ENCODE measurements at regions not wholly inside any gene's neighbourhood (a gene's known extent, or its start where the extent isn't known, plus 50 kb on each side); places are given as distances from the start of the nearest gene placed in this dataset.

GRCh38 chr13:57918086-57918485, 286.5 kb downstream of the PCDH17 start:
- TF ChIP-seq REST (IDR thresholded peaks at IDR 0.05; ENCODE audit: insufficient read depth in 1 of 2, low read depth in 2 of 2, low read length in 2 of 2): no peak

- TF ChIP-seq FOXP2 (optimal IDR thresholded peaks at IDR 0.05; ENCODE audit: borderline replicate concordance, extremely low read depth, extremely low read length, insufficient read depth) (no peak), POLR2AphosphoS5 (IDR thresholded peaks at IDR 0.05; ENCODE audit: low read depth, low read length) (no peak), REST (IDR thresholded peaks at IDR 0.05; ENCODE audit: insufficient read depth in 1 of 2, low read depth in 2 of 2, low read length in 2 of 2) (no peak), SIN3A (IDR thresholded peaks at IDR 0.05; ENCODE audit: borderline replicate concordance, insufficient read depth, low read length) (no peak), TAF1 (IDR thresholded peaks at IDR 0.05; ENCODE audit: borderline replicate concordance, insufficient read depth, low read length) (no peak)
Measured at GRCh38 chr13:57918913-57919312, 287.4 kb downstream of the PCDH17 start.

GRCh38 chr13:57925250-57925649, 293.7 kb downstream of the PCDH17 start:
- TF ChIP-seq TAF1 (IDR thresholded peaks at IDR 0.05; ENCODE audit: borderline replicate concordance, insufficient read depth, low read length): no peak
- TF ChIP-seq POLR2AphosphoS5 (IDR thresholded peaks at IDR 0.05; ENCODE audit: low read depth, low read length): no peak
- TF ChIP-seq FOXP2 (optimal IDR thresholded peaks at IDR 0.05; ENCODE audit: borderline replicate concordance, extremely low read depth, extremely low read length, insufficient read depth): no peak
- no peak for TF ChIP-seq SIN3A (IDR thresholded peaks at IDR 0.05; ENCODE audit: borderline replicate concordance, insufficient read depth, low read length)
- no peak for TF ChIP-seq REST (IDR thresholded peaks at IDR 0.05; ENCODE audit: insufficient read depth in 1 of 2, low read depth in 2 of 2, low read length in 2 of 2)

GRCh38 chr13:57925751-57926150, 294.2 kb downstream of the PCDH17 start:
- no peak for TF ChIP-seq REST (IDR thresholded peaks at IDR 0.05; ENCODE audit: insufficient read depth in 1 of 2, low read depth in 2 of 2, low read length in 2 of 2)
- TF ChIP-seq TAF1 (IDR thresholded peaks at IDR 0.05; ENCODE audit: borderline replicate concordance, insufficient read depth, low read length): no peak
- TF ChIP-seq FOXP2 (optimal IDR thresholded peaks at IDR 0.05; ENCODE audit: borderline replicate concordance, extremely low read depth, extremely low read length, insufficient read depth): no peak
- no peak for TF ChIP-seq SIN3A (IDR thresholded peaks at IDR 0.05; ENCODE audit: borderline replicate concordance, insufficient read depth, low read length)
- no peak for TF ChIP-seq POLR2AphosphoS5 (IDR thresholded peaks at IDR 0.05; ENCODE audit: low read depth, low read length)

GRCh38 chr13:57932061-57932460, 300.5 kb downstream of the PCDH17 start:
- TF ChIP-seq FOXP2 (optimal IDR thresholded peaks at IDR 0.05; ENCODE audit: borderline replicate concordance, extremely low read depth, extremely low read length, insufficient read depth) (no peak), TAF1 (IDR thresholded peaks at IDR 0.05; ENCODE audit: borderline replicate concordance, insufficient read depth, low read length) (no peak)
